ENCODE measurements at regions not wholly inside any gene's neighbourhood (a gene's known extent, or its start where the extent isn't known, plus 50 kb on each side); places are given as distances from the start of the nearest gene placed in this dataset.

GRCh38 chr12:24555730-24556129, 393.2 kb downstream of the BCAT1 start:
- peaks cover 2% of the 10 kb centered on the region for H3K79me2 ChIP-seq (ENCODE audit: control insufficient read depth, insufficient read depth, low read length)
- no peak overlapping the region for H3K27ac ChIP-seq (ENCODE audit: low read length in 2 of 2)
- no peak for DNase-seq
- H3K4me3 ChIP-seq (ENCODE audit: control extremely low read depth in 1 of 5, extremely low read depth in 1 of 5, insufficient read depth in 1 of 5, low read depth in 2 of 5, low read length in 4 of 5): no peak overlapping the region
- no peak overlapping the region for H3K4me3 Mint-ChIP-seq
- POLR2A ChIA-PET: no interaction called here
- no peak overlapping the region for H2AFZ ChIP-seq (ENCODE audit: insufficient read depth, low read depth, low read length, poor library complexity, severe bottlenecking)
- peaks cover 0 to 2% (median 0%) of the 10 kb centered on the region in 3 donors for H3K9me3 ChIP-seq (ENCODE audit: control extremely low read depth in 1 of 3, control insufficient read depth in 2 of 3, insufficient read depth in 1 of 3, low read length in 2 of 3)
- intact Hi-C loops (cut with micrococcal nuclease): no loop called here
- H3K27me3 Mint-ChIP-seq: no peaks in the 10 kb centered on the region
- no peak overlapping the region for H3K4me2 ChIP-seq (replicated peaks; ENCODE audit: low read depth, low read length, poor library complexity, severe bottlenecking)
- TF ChIP-seq EZH2 (IDR thresholded peaks at IDR 0.05; ENCODE audit: borderline replicate concordance, insufficient read depth, low read depth, low read length, poor library complexity, severe bottlenecking): no peak
- no peak for TF ChIP-seq CTCF (IDR thresholded peaks at IDR 0.05)
- peaks cover 0 to 6% (median 3%) of the 10 kb centered on the region in 4 experiments for H3K27me3 ChIP-seq (replicated peaks in 1 of 4; ENCODE audit: control extremely low read depth in 1 of 4, control insufficient read depth in 3 of 4, insufficient read depth in 4 of 4, low read length in 3 of 4)
- ATAC-seq (ENCODE audit: low read depth): no peak
- WGBS (ENCODE audit: insufficient coverage): 54% methylated on average over 2 of the region's 2 CpGs
- no peaks in the 10 kb centered on the region for H4K20me1 ChIP-seq (ENCODE audit: control insufficient read depth, insufficient read depth, low read length, poor library complexity, severe bottlenecking)
- H3K9me3 Mint-ChIP-seq (ENCODE audit: insufficient read depth): peaks cover 3% of the 10 kb centered on the region
- H3K36me3 ChIP-seq (replicated peaks in 1 of 2; ENCODE audit: control extremely low read depth in 1 of 2, control insufficient read depth in 1 of 2, extremely low read depth in 1 of 2, insufficient read depth in 2 of 2, low read length in 1 of 2): no peaks in the 10 kb centered on the region
- no peak overlapping the region for H3K27ac Mint-ChIP-seq
- H3K4me1 Mint-ChIP-seq: peaks cover 9% of the 10 kb centered on the region
- CTCF ChIA-PET: interaction anchor here (1.0 to 1.1 kb wide), 2 partner anchors 11 to 181 kb away, joined by 3 to 4 read pairs; no protein-coding TSS in a partner anchor
- no peak overlapping the region for H3K9ac ChIP-seq (ENCODE audit: low read length)
- H3K4me1 ChIP-seq (ENCODE audit: control insufficient read depth in 2 of 2, insufficient read depth in 2 of 2, low read length in 2 of 2): peaks cover 1 to 2% of the 10 kb centered on the region in 2 donors

- no peaks in the 10 kb centered on the region for H3K4me1 ChIP-seq (ENCODE audit: control insufficient read depth in 2 of 2, insufficient read depth in 2 of 2, low read length in 2 of 2)
- H2AFZ ChIP-seq (ENCODE audit: insufficient read depth, low read depth, low read length, poor library complexity, severe bottlenecking): no peak overlapping the region
- no peaks in the 10 kb centered on the region for H3K27me3 ChIP-seq (replicated peaks in 1 of 4; ENCODE audit: control extremely low read depth in 1 of 4, control insufficient read depth in 3 of 4, insufficient read depth in 4 of 4, low read length in 3 of 4)
- intact Hi-C loops (cut with micrococcal nuclease): no loop called here
- H3K9ac ChIP-seq (ENCODE audit: low read length): no peak overlapping the region
- WGBS (ENCODE audit: insufficient coverage): 98% methylated on average over 7 of the region's 11 CpGs
- no peaks in the 10 kb centered on the region for H4K20me1 ChIP-seq (ENCODE audit: control insufficient read depth, insufficient read depth, low read length, poor library complexity, severe bottlenecking)
- Mint-ChIP-seq H3K4me1 (peaks cover 4% of the 10 kb centered on the region), H3K4me3 (no peak overlapping the region), H3K27me3 (no peaks in the 10 kb centered on the region), H3K9me3 (ENCODE audit: insufficient read depth) (peaks cover 3% of the 10 kb centered on the region), H3K27ac (no peak overlapping the region)
- ATAC-seq (ENCODE audit: low read depth) (no peak), DNase-seq (no peak)
- no peaks in the 10 kb centered on the region for H3K36me3 ChIP-seq (replicated peaks in 1 of 2; ENCODE audit: control extremely low read depth in 1 of 2, control insufficient read depth in 1 of 2, extremely low read depth in 1 of 2, insufficient read depth in 2 of 2, low read length in 1 of 2)
- no peak overlapping the region for H3K4me3 ChIP-seq (ENCODE audit: control extremely low read depth in 1 of 5, extremely low read depth in 1 of 5, insufficient read depth in 1 of 5, low read depth in 2 of 5, low read length in 4 of 5)
- CTCF ChIA-PET: interaction anchor here (1.0 to 1.2 kb wide), 4 partner anchors 10 to 180 kb away, joined by 3 to 4 read pairs (median 3); no protein-coding TSS in a partner anchor
- POLR2A ChIA-PET: no interaction called here
- peaks cover 2% of the 10 kb centered on the region for H3K79me2 ChIP-seq (ENCODE audit: control insufficient read depth, insufficient read depth, low read length)
- peaks cover 0 to 2% (median 0%) of the 10 kb centered on the region in 3 donors for H3K9me3 ChIP-seq (ENCODE audit: control extremely low read depth in 1 of 3, control insufficient read depth in 2 of 3, insufficient read depth in 1 of 3, low read length in 2 of 3)
- H3K4me2 ChIP-seq (replicated peaks; ENCODE audit: low read depth, low read length, poor library complexity, severe bottlenecking): no peak overlapping the region
- no peak overlapping the region for H3K27ac ChIP-seq (ENCODE audit: low read length in 2 of 2)
- TF ChIP-seq EZH2 (IDR thresholded peaks at IDR 0.05; ENCODE audit: borderline replicate concordance, insufficient read depth, low read depth, low read length, poor library complexity, severe bottlenecking): no peak
Measured at GRCh38 chr12:24554612-24555295, 394.1 kb downstream of the BCAT1 start.
